WTC11 (cell line): ENCODE measurements at regions not wholly inside any gene's neighbourhood (a gene's known extent, or its start where the extent isn't known, plus 50 kb on each side); places are given as distances from the start of the nearest gene placed in this dataset.

Source experiments
- ATAC-seq: fragments of 200-7000 bp; cut with Tn5 transposase; 2 replicates; pipeline ENCODE4 v1.10.0; 2021; ENCODE audit warnings: mild to moderate bottlenecking, moderate library complexity
- CTCF ChIA-PET: fragments of 300-600 bp; sonication (Branson Sonifier 250); formaldehyde crosslinking; loops from one replicate; lab custom pipeline; 2021; ENCODE audit warnings: antibody characterized with exemption; lab: Charles Lee
- POLR2A ChIA-PET: fragments of 350-600 bp; sonication (Branson Sonifier 250); formaldehyde crosslinking; loops from one replicate; lab custom pipeline; 2021; ENCODE audit warnings: antibody characterized with exemption; lab: Charles Lee
- DNase-seq: peaks from one replicate; pipeline ENCODE4 v3.0.0; 2021; ENCODE audit warnings: low spot score
- H3K27ac Mint-ChIP-seq: 2 replicates; pipeline ENCODE4 v1.8.0; 2021; ENCODE audit warnings: mixed read lengths
- H3K27me3 Mint-ChIP-seq: 2 replicates; pipeline ENCODE4 v1.8.0; 2021; ENCODE audit warnings: low read depth, mild to moderate bottlenecking, moderate library complexity, mixed read lengths
- H3K36me3 Mint-ChIP-seq: 2 replicates; pipeline ENCODE4 v1.8.0; 2021; ENCODE audit warnings: mixed read lengths
- H3K4me1 Mint-ChIP-seq: 2 replicates; pipeline ENCODE4 v1.8.0; 2022; ENCODE audit warnings: mixed read lengths
- H3K4me3 Mint-ChIP-seq: 2 replicates; pipeline ENCODE4 v1.8.0; 2021; ENCODE audit warnings: mild to moderate bottlenecking, moderate library complexity, mixed read lengths
- H3K9me3 Mint-ChIP-seq: 2 replicates; pipeline ENCODE4 v1.8.0; 2021; ENCODE audit warnings: mixed read lengths
- ATF1 ChIP-seq: sonication (generic); formaldehyde crosslinking; IDR thresholded peaks from 2 replicates; pipeline ENCODE4 v1.8.1; 2023; ENCODE audit warnings: mild to moderate bottlenecking, moderate library complexity, missing genetic modification reagents
- CREM ChIP-seq: sonication (generic); formaldehyde crosslinking; IDR thresholded peaks from 2 replicates; pipeline ENCODE4 v1.8.1; 2022; ENCODE audit warnings: mild to moderate bottlenecking, missing genetic modification reagents, moderate library complexity
- E2F5 ChIP-seq: sonication (generic); formaldehyde crosslinking; IDR thresholded peaks from 2 replicates; pipeline ENCODE4 v1.8.1; 2022; ENCODE audit warnings: mild to moderate bottlenecking, moderate library complexity, missing genetic modification reagents
- EMX1 ChIP-seq: fragments of 250-450 bp; sonication (Bioruptor Pico); IDR thresholded peaks from 2 replicates; pipeline ENCODE4 v1.8.0; 2021; ENCODE audit warnings: mild to moderate bottlenecking
- ERG ChIP-seq: fragments of 250-450 bp; sonication (Bioruptor Pico); IDR thresholded peaks from 2 replicates; pipeline ENCODE4 v1.8.0; 2021; ENCODE audit warnings: mild to moderate bottlenecking
- ESRRA ChIP-seq: sonication (generic); formaldehyde crosslinking; IDR thresholded peaks from 2 replicates; pipeline ENCODE4 v1.8.1; 2022; ENCODE audit warnings: mild to moderate bottlenecking, missing genetic modification reagents, borderline replicate concordance
- HMGA2 ChIP-seq: fragments of 250-450 bp; sonication (Bioruptor Pico); IDR thresholded peaks from 2 replicates; pipeline ENCODE4 v1.4.0; 2021; ENCODE audit warnings: mild to moderate bottlenecking, moderate library complexity
- IRF1 ChIP-seq: sonication (generic); formaldehyde crosslinking; IDR thresholded peaks from 2 replicates; pipeline ENCODE4 v1.8.0; 2023; ENCODE audit warnings: missing genetic modification reagents
- JAZF1 ChIP-seq: fragments of 250-450 bp; sonication (Bioruptor Pico); IDR thresholded peaks from 2 replicates; pipeline ENCODE4 v1.9.0; 2021; ENCODE audit warnings: moderate library complexity, mild to moderate bottlenecking, inconsistent platforms
- KAT7 ChIP-seq: sonication (generic); formaldehyde crosslinking; IDR thresholded peaks from 2 replicates; pipeline ENCODE4 v1.8.1; 2023; ENCODE audit warnings: missing genetic modification reagents, mild to moderate bottlenecking, borderline replicate concordance
- MXD4 ChIP-seq: fragments of 250-450 bp; sonication (Bioruptor Pico); IDR thresholded peaks from 2 replicates; pipeline ENCODE4 v1.8.0; 2021; ENCODE audit warnings: mild to moderate bottlenecking, moderate library complexity, borderline replicate concordance
- NR2C2 ChIP-seq: sonication (generic); formaldehyde crosslinking; IDR thresholded peaks from 2 replicates; pipeline ENCODE4 v1.8.0; 2022; ENCODE audit warnings: mild to moderate bottlenecking, missing genetic modification reagents
- RORB ChIP-seq: fragments of 250-450 bp; sonication (Bioruptor Pico); IDR thresholded peaks from 2 replicates; pipeline ENCODE4 v1.9.0; 2021; ENCODE audit warnings: mild to moderate bottlenecking
- SOX15 ChIP-seq: fragments of 250-450 bp; sonication (Bioruptor Pico); IDR thresholded peaks from 2 replicates; pipeline ENCODE4 v1.9.0; 2021; ENCODE audit warnings: mild to moderate bottlenecking
- SP1 ChIP-seq: sonication (generic); formaldehyde crosslinking; conservative IDR thresholded peaks from 2 replicates; pipeline ENCODE4 v1.8.1; 2022; ENCODE audit warnings: missing genetic modification reagents
- TCF7 ChIP-seq: sonication (generic); formaldehyde crosslinking; IDR thresholded peaks from 2 replicates; pipeline ENCODE4 v1.8.0; 2022; ENCODE audit warnings: mild to moderate bottlenecking, low read depth, missing genetic modification reagents, moderate library complexity
- TP53 ChIP-seq: sonication (generic); formaldehyde crosslinking; IDR thresholded peaks from 2 replicates; pipeline ENCODE4 v1.8.1; 2023; ENCODE audit warnings: mild to moderate bottlenecking, missing genetic modification reagents
- USF1 ChIP-seq: sonication (generic); formaldehyde crosslinking; IDR thresholded peaks from 2 replicates; pipeline ENCODE4 v1.8.0; 2022; ENCODE audit warnings: mild to moderate bottlenecking, missing genetic modification reagents
- ZBTB43 ChIP-seq: sonication (generic); formaldehyde crosslinking; IDR thresholded peaks from 2 replicates; pipeline ENCODE4 v1.8.1; 2023; ENCODE audit warnings: mild to moderate bottlenecking, missing genetic modification reagents
- ZMAT4 ChIP-seq: fragments of 250-450 bp; sonication (Bioruptor Pico); IDR thresholded peaks from 2 replicates; pipeline ENCODE4 v1.9.0; 2021; ENCODE audit warnings: mild to moderate bottlenecking
- ZNF219 ChIP-seq: sonication (generic); formaldehyde crosslinking; IDR thresholded peaks from 2 replicates; pipeline ENCODE4 v1.8.0; 2023; ENCODE audit warnings: missing genetic modification reagents, mild to moderate bottlenecking, borderline replicate concordance
- ZNF232 ChIP-seq: sonication (generic); formaldehyde crosslinking; IDR thresholded peaks from 2 replicates; pipeline ENCODE4 v1.8.0; 2022; ENCODE audit warnings: mild to moderate bottlenecking, missing genetic modification reagents
- ZNF263 ChIP-seq: sonication (generic); formaldehyde crosslinking; IDR thresholded peaks from 2 replicates; pipeline ENCODE4 v1.8.1; 2022; ENCODE audit warnings: low read depth, mild to moderate bottlenecking, moderate library complexity, missing genetic modification reagents
- ZNF281 ChIP-seq: sonication (generic); formaldehyde crosslinking; IDR thresholded peaks from 2 replicates; pipeline ENCODE4 v1.8.0; 2023; ENCODE audit warnings: mild to moderate bottlenecking, missing genetic modification reagents
- ZNF317 ChIP-seq: sonication (generic); formaldehyde crosslinking; IDR thresholded peaks from 2 replicates; pipeline ENCODE4 v1.8.1; 2023; ENCODE audit warnings: low read depth, mild to moderate bottlenecking, moderate library complexity, missing genetic modification reagents, borderline replicate concordance

GRCh38 chr20:22757424-22758183 is 173.2 kb upstream of the FOXA2 start (continued):
- TF ChIP-seq SOX15 (CRISPR knock-in tag) (no peak), ZNF219 (CRISPR knock-in tag) (no peak), ZBTB43 (CRISPR knock-in tag) (no peak), HMGA2 (CRISPR knock-in tag) (no peak), IRF1 (CRISPR knock-in tag) (no peak), ATF1 (CRISPR knock-in tag) (no peak)

GRCh38 chr20:22758815-22759214 is 174.4 kb upstream of the FOXA2 start:
- H3K27me3 Mint-ChIP-seq = no peaks in the 10 kb centered on the region
- ChIA-PET POLR2A (interaction anchor here (0.7 kb wide), 1 partner anchor 346 kb away, joined by 3 read pairs; no protein-coding TSS in a partner anchor), CTCF (interaction anchor here (1.0 to 1.5 kb wide), 2 partner anchors 216 to 292 kb away, joined by 3 to 4 read pairs; no protein-coding TSS in a partner anchor)
- H3K4me3 Mint-ChIP-seq = no peak overlapping the region
- TF ChIP-seq MXD4 (CRISPR knock-in tag) = no peak
- no peak for TF ChIP-seq RORB (CRISPR knock-in tag)
- no peak for TF ChIP-seq ZNF263 (CRISPR knock-in tag)
- ATAC-seq = no peak
- peaks cover 5% of the 10 kb centered on the region; the same call in 1 of the 2 replicates for H3K4me1 Mint-ChIP-seq
- no peak for DNase-seq
- H3K9me3 Mint-ChIP-seq = no peaks in the 10 kb centered on the region
- no peak overlapping the region for H3K27ac Mint-ChIP-seq
- H3K36me3 Mint-ChIP-seq = no peaks in the 10 kb centered on the region

GRCh38 chr20:22762576-22763256 is 178.3 kb upstream of the FOXA2 start:
- ATAC-seq (no peak), DNase-seq (no peak)
- ChIA-PET POLR2A (no interaction called here), CTCF (interaction anchor here (2.4 kb wide), 1 partner anchor 71 kb away, joined by 5 read pairs; no protein-coding TSS in a partner anchor)
- Mint-ChIP-seq H3K27ac (no peak overlapping the region), H3K9me3 (no peaks in the 10 kb centered on the region), H3K36me3 (no peaks in the 10 kb centered on the region), H3K27me3 (no peaks in the 10 kb centered on the region), H3K4me3 (no peak overlapping the region), H3K4me1 (peaks cover 5% of the 10 kb centered on the region; the same call in 1 of the 2 replicates)
- TF ChIP-seq TCF7 (CRISPR knock-in tag) = no peak
- no peak for TF ChIP-seq KAT7 (CRISPR knock-in tag)
- no peak for TF ChIP-seq SP1 (CRISPR knock-in tag)
- TF ChIP-seq ZMAT4 (CRISPR knock-in tag) = no peak
- no peak for TF ChIP-seq E2F5 (CRISPR knock-in tag)
- no peak for TF ChIP-seq NR2C2 (CRISPR knock-in tag)
- no peak for TF ChIP-seq CREM (CRISPR knock-in tag)
- TF ChIP-seq ESRRA (CRISPR knock-in tag) = no peak
- TF ChIP-seq ZNF232 (CRISPR knock-in tag) = no peak
- TF ChIP-seq EMX1 (CRISPR knock-in tag) = no peak
- TF ChIP-seq ZNF317 (CRISPR knock-in tag) = no peak
- TF ChIP-seq TP53 (CRISPR knock-in tag) = no peak
- TF ChIP-seq JAZF1 (CRISPR knock-in tag) = no peak
- TF ChIP-seq ZNF281 (CRISPR knock-in tag) = no peak
- no peak for TF ChIP-seq ERG (CRISPR knock-in tag)
- no peak for TF ChIP-seq USF1 (CRISPR knock-in tag)
